ENCODE measurements at regions not wholly inside any gene's neighbourhood (a gene's known extent, or its start where the extent isn't known, plus 50 kb on each side); places are given as distances from the start of the nearest gene placed in this dataset.
A peak's percentile ranks its signal among the peaks of the same experiment; 100 is the strongest.

DNA sequence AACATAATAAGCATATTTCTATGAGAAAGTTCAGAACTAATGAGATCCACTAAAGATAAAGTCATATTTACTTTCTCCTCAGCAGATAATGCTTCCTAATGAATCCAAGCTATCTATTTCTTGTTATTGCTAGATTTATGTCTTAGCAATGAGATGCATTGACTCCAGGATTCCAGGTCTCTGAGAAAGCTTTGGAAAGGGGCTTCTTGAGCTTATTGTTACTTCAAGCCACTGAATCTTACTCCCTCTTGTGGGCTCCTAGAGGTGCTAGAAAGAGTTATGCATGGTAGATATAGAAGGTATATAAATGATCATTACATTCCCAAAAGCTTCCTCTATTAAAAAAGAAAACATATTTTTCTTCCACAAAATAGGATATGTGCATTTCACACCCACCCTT, 246.4 kb upstream of the ADAMTS5 start:
- DNase-seq = no peak
- Histone ChIP-seq H3K4me1 (no peaks in the 10 kb centered on the region), H3K27me3 (no peaks in the 10 kb centered on the region), H3K9me3 (no peaks in the 10 kb centered on the region), H3K36me3 (no peaks in the 10 kb centered on the region), H3K27ac (no peak overlapping the region), H3K4me3 (no peak overlapping the region)
- intact Hi-C loops (cut with DNase I; ENCODE audit: low total_unique reads) = no loop called here
- TF ChIP-seq CTCF (IDR thresholded peaks at IDR 0.05) (no peak), POLR2A (IDR thresholded peaks at IDR 0.05) (no peak)

GRCh38 chr21:27212441-27212840, 245.6 kb upstream of the ADAMTS5 start:
- intact Hi-C loops (cut with DNase I; ENCODE audit: low total_unique reads) = no loop called here
- TF ChIP-seq POLR2A (IDR thresholded peaks at IDR 0.05) = no peak
- no peak for TF ChIP-seq CTCF (IDR thresholded peaks at IDR 0.05)
- H3K27ac ChIP-seq = peak overlapping the region in 1 of 2 donors; percentile 14
- no peaks in the 10 kb centered on the region for H3K27me3 ChIP-seq
- no peaks in the 10 kb centered on the region for H3K4me1 ChIP-seq
- no peaks in the 10 kb centered on the region for H3K9me3 ChIP-seq
- no peak overlapping the region for H3K4me3 ChIP-seq
- no peak for DNase-seq
- H3K36me3 ChIP-seq = no peaks in the 10 kb centered on the region

GRCh38 chr21:27209546-27209945, 242.7 kb upstream of the ADAMTS5 start:
- no peak for DNase-seq
- Histone ChIP-seq H3K36me3 (no peaks in the 10 kb centered on the region), H3K4me3 (no peak overlapping the region), H3K4me1 (no peaks in the 10 kb centered on the region), H3K27ac (peak overlapping the region; percentile 9 to 61), H3K9me3 (no peaks in the 10 kb centered on the region), H3K27me3 (no peaks in the 10 kb centered on the region)
- TF ChIP-seq CTCF (IDR thresholded peaks at IDR 0.05) (no peak), POLR2A (IDR thresholded peaks at IDR 0.05) (no peak)
- intact Hi-C loops (cut with DNase I; ENCODE audit: low total_unique reads) = no loop called here

DNA sequence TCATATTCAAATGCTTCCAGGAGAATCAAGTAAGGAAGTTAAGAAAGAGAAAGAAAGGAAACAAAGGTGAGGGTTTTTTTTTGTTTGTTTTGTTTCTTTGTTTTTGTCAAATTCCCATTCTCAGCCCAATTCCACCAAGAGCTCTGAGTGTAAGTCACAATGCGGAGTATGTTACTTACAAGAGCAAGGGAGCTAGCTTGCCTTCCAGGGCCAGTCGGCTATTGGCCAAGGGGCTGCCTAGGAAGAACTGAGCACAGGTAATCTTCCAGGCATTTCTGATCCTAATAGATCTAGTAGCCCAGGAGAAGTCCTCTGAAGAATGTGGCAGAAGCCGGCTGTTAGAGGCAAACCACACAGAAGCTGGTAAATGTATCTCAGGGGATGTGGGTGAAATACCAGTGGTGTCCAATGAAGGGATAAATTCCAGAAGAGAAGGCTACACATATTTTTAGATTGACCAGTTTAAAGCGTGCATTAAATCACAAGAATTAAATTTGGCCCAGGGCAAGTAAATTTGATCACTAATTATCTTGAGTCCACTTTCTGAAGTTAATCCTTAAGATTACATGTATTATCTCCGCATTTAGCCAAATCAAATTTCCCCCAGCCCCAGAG, 239.6 kb upstream of the ADAMTS5 start:
- Histone ChIP-seq H3K4me3 (no peak overlapping the region), H3K9me3 (no peaks in the 10 kb centered on the region), H3K4me1 (no peaks in the 10 kb centered on the region), H3K36me3 (no peaks in the 10 kb centered on the region), H3K27me3 (no peaks in the 10 kb centered on the region), H3K27ac (no peak overlapping the region)
- no peak for TF ChIP-seq POLR2A (IDR thresholded peaks at IDR 0.05)
- no peak for DNase-seq
- intact Hi-C loops (cut with DNase I; ENCODE audit: low total_unique reads) = no loop called here

- DNase-seq = no peak
- no peaks in the 10 kb centered on the region for H3K36me3 ChIP-seq
- H3K27ac ChIP-seq = peak overlapping the region; percentile 39 to 69
- TF ChIP-seq CTCF (IDR thresholded peaks at IDR 0.05) (no peak), POLR2A (IDR thresholded peaks at IDR 0.05) (no peak)
- no peak overlapping the region for H3K4me3 ChIP-seq
- H3K4me1 ChIP-seq = no peaks in the 10 kb centered on the region
- H3K27me3 ChIP-seq = no peaks in the 10 kb centered on the region
- intact Hi-C loops (cut with DNase I; ENCODE audit: low total_unique reads) = no loop called here
- no peaks in the 10 kb centered on the region for H3K9me3 ChIP-seq
Measured at GRCh38 chr21:27202301-27202700, 235.4 kb upstream of the ADAMTS5 start.

DNA sequence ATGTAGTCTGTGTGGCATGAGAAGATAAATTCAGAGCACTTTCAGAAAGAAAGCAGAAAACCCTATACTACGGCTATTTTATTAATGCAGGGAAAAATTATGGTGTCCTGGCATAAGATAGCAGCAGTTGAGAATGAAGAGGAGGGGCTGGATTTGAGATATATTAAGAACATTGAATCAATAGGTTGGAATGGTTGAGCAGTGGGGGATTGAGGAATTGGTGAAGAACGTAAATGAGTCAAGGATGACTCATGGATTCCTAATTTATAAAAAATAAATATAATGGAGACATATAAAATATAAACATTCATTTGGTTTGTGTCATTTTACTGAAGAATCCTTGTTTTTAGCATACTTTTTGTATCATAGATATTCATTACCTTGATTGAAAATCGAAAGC, 234.3 kb upstream of the ADAMTS5 start:
- no peak for DNase-seq
- H3K4me3 ChIP-seq = no peak overlapping the region
- H3K27me3 ChIP-seq = no peaks in the 10 kb centered on the region
- H3K27ac ChIP-seq = no peak overlapping the region
- intact Hi-C loops (cut with DNase I; ENCODE audit: low total_unique reads) = no loop called here
- TF ChIP-seq CTCF (IDR thresholded peaks at IDR 0.05) = no peak
- no peak for TF ChIP-seq POLR2A (IDR thresholded peaks at IDR 0.05)
- no peaks in the 10 kb centered on the region for H3K36me3 ChIP-seq
- H3K9me3 ChIP-seq = no peaks in the 10 kb centered on the region
- no peaks in the 10 kb centered on the region for H3K4me1 ChIP-seq

Measured in uterus (tissue), 3 donors.